T-helper 2 cell treated with Interferon-gamma antibody and Interleukin-4, amounts not matched to agents 5 μg/mL and 100 μg/mL, for 36 hours (primary cell): ENCODE measurements at regions not wholly inside any gene's neighbourhood (a gene's known extent, or its start where the extent isn't known, plus 50 kb on each side); places are given as distances from the start of the nearest gene placed in this dataset.

ENCODE experiments used
- DNase-seq: peaks from one replicate; pipeline ENCODE4 v3.0.0; 2021; ENCODE audit warnings: low spot score
- H3K27ac Mint-ChIP-seq: one replicate; pipeline ENCODE4 v1.8.0; 2021; ENCODE audit warnings: mild to moderate bottlenecking, mixed read lengths
- H3K27me3 Mint-ChIP-seq: one replicate; pipeline ENCODE4 v1.8.0; 2021; ENCODE audit warnings: low read depth, mixed read lengths
- H3K36me3 Mint-ChIP-seq: one replicate; pipeline ENCODE4 v1.8.0; 2021; ENCODE audit warnings: low read depth, mixed read lengths
- H3K4me1 Mint-ChIP-seq: one replicate; pipeline ENCODE4 v1.8.0; 2021; ENCODE audit warnings: low read depth, mixed read lengths
- H3K4me3 Mint-ChIP-seq: one replicate; pipeline ENCODE4 v1.8.0; 2022; ENCODE audit warnings: mild to moderate bottlenecking, moderate library complexity, mixed read lengths
- H3K9me3 Mint-ChIP-seq: one replicate; pipeline ENCODE4 v1.8.0; 2021; ENCODE audit warnings: mixed read lengths

DNA sequence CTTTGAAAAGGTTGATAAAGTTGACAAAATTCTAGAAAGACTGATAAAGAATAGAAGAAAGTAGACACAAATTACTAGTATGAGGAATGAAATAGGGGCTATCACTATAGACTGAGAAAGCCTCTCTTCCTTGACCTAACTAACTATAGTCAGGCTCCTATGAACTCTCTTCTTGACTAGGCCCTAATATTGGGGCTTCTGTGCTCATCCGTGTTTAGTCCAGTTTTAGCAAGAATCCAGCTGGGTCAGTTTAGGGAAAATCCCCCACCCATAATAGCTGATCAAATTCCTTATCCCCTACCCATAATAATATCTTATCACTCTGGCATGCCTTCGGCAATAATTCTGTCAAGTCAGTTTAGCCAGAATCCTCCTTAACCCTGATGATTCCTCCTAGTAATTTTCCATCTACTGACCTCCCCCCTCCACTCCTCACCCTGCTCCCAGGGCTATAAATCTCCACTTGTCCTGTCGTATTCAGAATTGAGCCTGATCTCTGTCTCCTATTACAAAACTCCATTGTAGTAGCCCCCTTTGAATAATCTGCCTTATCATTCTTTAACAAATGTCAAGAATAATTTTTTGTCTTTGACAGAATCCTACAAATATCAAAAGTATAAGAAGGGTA is 138.1 kb downstream of the TFAP2A start:
- Mint-ChIP-seq H3K27me3 (no peaks in the 10 kb centered on the region), H3K36me3 (no peaks in the 10 kb centered on the region), H3K4me3 (no peak overlapping the region), H3K9me3 (no peaks in the 10 kb centered on the region), H3K4me1 (no peaks in the 10 kb centered on the region), H3K27ac (no peak overlapping the region)
- no peak for DNase-seq

GRCh38 chr6:10276106-10276505 is 138.8 kb downstream of the TFAP2A start:
- H3K27me3 Mint-ChIP-seq, result no peaks in the 10 kb centered on the region
- no peak for DNase-seq
- H3K4me1 Mint-ChIP-seq, result no peaks in the 10 kb centered on the region
- H3K36me3 Mint-ChIP-seq, result no peaks in the 10 kb centered on the region
- H3K4me3 Mint-ChIP-seq, result no peak overlapping the region
- no peak overlapping the region for H3K27ac Mint-ChIP-seq
- H3K9me3 Mint-ChIP-seq, result no peaks in the 10 kb centered on the region

DNA sequence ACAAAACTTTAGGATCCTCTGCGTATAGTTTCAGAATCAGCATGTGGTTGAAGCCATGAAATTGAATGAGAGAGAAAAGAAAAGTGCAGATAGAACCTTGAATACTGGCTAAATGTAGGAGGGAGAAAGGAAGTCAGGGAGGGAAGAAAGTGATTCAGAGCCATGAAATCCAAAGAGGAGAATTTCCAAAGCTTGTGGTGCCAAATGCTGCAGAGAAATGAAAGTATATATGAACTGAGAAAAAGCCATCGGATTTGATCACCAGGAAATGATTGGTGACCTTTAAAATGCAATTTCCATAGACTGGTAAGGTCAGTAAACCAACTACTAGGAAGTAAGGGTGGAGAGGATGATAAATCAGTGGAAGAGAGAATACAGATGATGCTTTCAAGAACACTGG is 142.3 kb downstream of the TFAP2A start:
- H3K27me3 Mint-ChIP-seq, result no peaks in the 10 kb centered on the region
- no peaks in the 10 kb centered on the region for H3K36me3 Mint-ChIP-seq
- H3K4me3 Mint-ChIP-seq, result no peak overlapping the region
- H3K9me3 Mint-ChIP-seq, result no peaks in the 10 kb centered on the region
- H3K27ac Mint-ChIP-seq, result no peak overlapping the region
- no peak for DNase-seq
- no peaks in the 10 kb centered on the region for H3K4me1 Mint-ChIP-seq

DNA sequence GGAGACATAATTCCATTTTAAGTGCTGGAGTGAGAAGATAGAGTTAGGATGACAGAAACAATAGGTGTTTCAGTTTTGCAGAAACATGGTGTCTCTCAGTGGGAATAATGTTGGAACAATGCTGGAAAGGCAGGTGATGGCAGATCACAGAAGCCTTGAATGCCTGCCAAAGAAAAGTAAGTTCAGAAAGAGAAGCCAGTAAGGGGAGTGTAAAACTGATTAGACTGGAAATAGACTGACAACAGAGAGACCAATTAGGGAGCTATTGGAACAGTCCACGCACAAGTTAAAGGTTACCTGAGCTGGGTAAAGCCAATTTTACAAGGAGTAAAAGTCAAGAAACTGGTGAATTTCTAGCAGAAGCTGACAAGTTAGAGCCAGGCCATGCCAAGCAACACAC is 142.9 kb downstream of the TFAP2A start:
- Mint-ChIP-seq H3K27me3 (no peaks in the 10 kb centered on the region), H3K4me3 (no peak overlapping the region), H3K4me1 (no peaks in the 10 kb centered on the region), H3K36me3 (no peaks in the 10 kb centered on the region), H3K9me3 (no peaks in the 10 kb centered on the region), H3K27ac (no peak overlapping the region)
- DNase-seq, result no peak

DNA sequence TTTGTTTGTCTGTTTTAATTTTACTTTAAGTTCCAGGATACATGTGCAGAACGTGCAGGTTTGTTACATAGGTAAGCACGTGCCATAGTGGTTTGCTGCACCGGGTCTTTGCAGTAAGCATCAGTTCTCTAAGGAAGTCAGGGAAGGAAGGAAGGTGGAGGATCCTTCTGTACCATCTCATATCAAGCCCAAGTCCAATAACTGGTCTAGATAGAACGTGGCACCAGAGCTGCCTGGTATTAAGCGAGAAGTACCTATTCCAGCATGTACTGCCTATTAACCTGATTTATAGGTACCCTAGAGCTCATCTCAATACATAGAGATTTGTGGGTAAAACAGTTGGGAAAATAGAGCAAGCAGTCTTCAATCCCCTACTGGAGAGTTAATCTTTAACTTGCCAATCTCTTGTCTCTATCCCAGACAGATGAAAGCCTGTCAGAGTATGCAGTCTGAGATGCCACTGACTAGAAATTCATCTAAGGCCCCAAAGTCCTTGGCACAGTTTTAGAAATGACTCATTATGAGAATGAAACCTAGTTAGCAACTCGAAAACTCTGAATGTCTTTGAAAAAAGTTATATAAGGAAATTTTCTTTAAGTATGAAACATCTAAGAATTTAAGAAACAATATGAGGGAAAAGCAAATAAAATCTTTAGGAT is 144.9 kb downstream of the TFAP2A start:
- no peaks in the 10 kb centered on the region for H3K27me3 Mint-ChIP-seq
- no peak overlapping the region for H3K4me3 Mint-ChIP-seq
- no peaks in the 10 kb centered on the region for H3K9me3 Mint-ChIP-seq
- DNase-seq, result no peak
- no peaks in the 10 kb centered on the region for H3K36me3 Mint-ChIP-seq
- no peak overlapping the region for H3K27ac Mint-ChIP-seq
- no peaks in the 10 kb centered on the region for H3K4me1 Mint-ChIP-seq

- no peaks in the 10 kb centered on the region for H3K9me3 Mint-ChIP-seq
- no peak overlapping the region for H3K27ac Mint-ChIP-seq
- H3K36me3 Mint-ChIP-seq, result no peaks in the 10 kb centered on the region
- DNase-seq, result no peak
- H3K4me1 Mint-ChIP-seq, result no peaks in the 10 kb centered on the region
- no peaks in the 10 kb centered on the region for H3K27me3 Mint-ChIP-seq
- no peak overlapping the region for H3K4me3 Mint-ChIP-seq
Observed at GRCh38 chr6:10268611-10269310, 146.1 kb downstream of the TFAP2A start.

DNA sequence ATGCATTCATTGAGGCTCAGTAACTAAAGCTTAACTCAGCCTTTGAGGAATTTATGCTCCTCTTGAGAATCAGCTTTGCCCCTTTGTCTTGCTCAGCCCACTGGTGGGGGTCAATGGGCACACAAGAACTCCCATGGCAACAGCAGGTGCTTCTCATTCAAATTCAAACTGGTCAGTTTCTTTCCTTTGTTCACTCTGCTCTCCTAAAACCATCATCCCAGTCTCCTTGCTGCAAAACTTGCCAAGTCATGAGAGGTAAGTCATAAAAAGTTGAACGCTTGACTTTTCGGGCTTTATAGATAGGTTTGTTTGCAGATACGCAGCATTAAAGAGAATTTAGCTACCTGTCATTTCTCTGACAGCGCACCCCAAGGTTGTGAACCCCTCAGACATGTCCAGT is 146.8 kb downstream of the TFAP2A start:
- no peaks in the 10 kb centered on the region for H3K4me1 Mint-ChIP-seq
- no peaks in the 10 kb centered on the region for H3K27me3 Mint-ChIP-seq
- no peak overlapping the region for H3K27ac Mint-ChIP-seq
- H3K36me3 Mint-ChIP-seq, result no peaks in the 10 kb centered on the region
- no peak for DNase-seq
- no peaks in the 10 kb centered on the region for H3K9me3 Mint-ChIP-seq
- no peak overlapping the region for H3K4me3 Mint-ChIP-seq

GRCh38 chr6:10266462-10266861 is 148.4 kb downstream of the TFAP2A start:
- H3K9me3 Mint-ChIP-seq, result no peaks in the 10 kb centered on the region
- H3K27ac Mint-ChIP-seq, result no peak overlapping the region
- DNase-seq, result no peak
- H3K4me3 Mint-ChIP-seq, result no peak overlapping the region
- no peaks in the 10 kb centered on the region for H3K36me3 Mint-ChIP-seq
- no peaks in the 10 kb centered on the region for H3K4me1 Mint-ChIP-seq
- H3K27me3 Mint-ChIP-seq, result no peaks in the 10 kb centered on the region

GRCh38 chr6:10266061-10266460 is 148.8 kb downstream of the TFAP2A start:
- H3K27ac Mint-ChIP-seq, result no peak overlapping the region
- no peaks in the 10 kb centered on the region for H3K9me3 Mint-ChIP-seq
- H3K27me3 Mint-ChIP-seq, result no peaks in the 10 kb centered on the region
- H3K4me1 Mint-ChIP-seq, result no peaks in the 10 kb centered on the region
- no peak overlapping the region for H3K4me3 Mint-ChIP-seq
- no peak for DNase-seq
- H3K36me3 Mint-ChIP-seq, result no peaks in the 10 kb centered on the region

DNA sequence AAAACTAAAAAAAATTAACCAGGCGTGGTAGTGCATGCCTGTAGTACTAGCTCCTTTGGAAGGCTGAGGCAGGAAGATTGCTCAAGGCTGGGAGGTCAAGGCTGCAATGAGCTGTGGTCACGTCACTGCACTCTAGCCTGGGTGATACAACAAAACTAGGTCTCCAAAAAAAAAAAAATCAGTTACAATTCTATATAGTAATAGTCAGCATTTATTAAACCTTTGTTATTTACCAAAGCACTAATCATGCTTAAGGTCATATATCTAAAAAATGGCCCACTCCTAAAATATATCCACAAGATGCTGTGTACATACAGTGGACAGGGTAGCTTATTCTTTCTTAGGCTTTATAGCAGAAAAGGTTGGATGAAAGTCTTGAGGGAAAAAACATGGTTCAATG is 152.4 kb downstream of the TFAP2A start:
- DNase-seq, result no peak
- no peaks in the 10 kb centered on the region for H3K36me3 Mint-ChIP-seq
- no peak overlapping the region for H3K4me3 Mint-ChIP-seq
- no peaks in the 10 kb centered on the region for H3K27me3 Mint-ChIP-seq
- no peaks in the 10 kb centered on the region for H3K4me1 Mint-ChIP-seq
- no peaks in the 10 kb centered on the region for H3K9me3 Mint-ChIP-seq
- H3K27ac Mint-ChIP-seq, result no peak overlapping the region

GRCh38 chr6:10259671-10260070 is 155.2 kb downstream of the TFAP2A start:
- no peaks in the 10 kb centered on the region for H3K4me1 Mint-ChIP-seq
- H3K9me3 Mint-ChIP-seq, result no peaks in the 10 kb centered on the region
- DNase-seq, result no peak
- H3K27me3 Mint-ChIP-seq, result no peaks in the 10 kb centered on the region
- H3K36me3 Mint-ChIP-seq, result no peaks in the 10 kb centered on the region
- no peak overlapping the region for H3K4me3 Mint-ChIP-seq
- H3K27ac Mint-ChIP-seq, result no peak overlapping the region

- DNase-seq, result no peak
- H3K27me3 Mint-ChIP-seq, result no peaks in the 10 kb centered on the region
- no peaks in the 10 kb centered on the region for H3K4me1 Mint-ChIP-seq
- H3K4me3 Mint-ChIP-seq, result no peak overlapping the region
- H3K27ac Mint-ChIP-seq, result no peak overlapping the region
- H3K9me3 Mint-ChIP-seq, result no peaks in the 10 kb centered on the region
- no peaks in the 10 kb centered on the region for H3K36me3 Mint-ChIP-seq
Observed at GRCh38 chr6:10258341-10258740, 156.5 kb downstream of the TFAP2A start.

- Mint-ChIP-seq H3K9me3 (no peaks in the 10 kb centered on the region), H3K4me1 (no peaks in the 10 kb centered on the region), H3K4me3 (no peak overlapping the region), H3K27me3 (no peaks in the 10 kb centered on the region), H3K27ac (no peak overlapping the region), H3K36me3 (no peaks in the 10 kb centered on the region)
- DNase-seq, result no peak
Observed at GRCh38 chr6:10256113-10256690, 158.7 kb downstream of the TFAP2A start.

GRCh38 chr6:10250655-10251220 is 164.1 kb downstream of the TFAP2A start:
- no peaks in the 10 kb centered on the region for H3K4me1 Mint-ChIP-seq
- no peak for DNase-seq
- no peaks in the 10 kb centered on the region for H3K9me3 Mint-ChIP-seq
- H3K27me3 Mint-ChIP-seq, result no peaks in the 10 kb centered on the region
- no peak overlapping the region for H3K4me3 Mint-ChIP-seq
- H3K27ac Mint-ChIP-seq, result no peak overlapping the region
- no peaks in the 10 kb centered on the region for H3K36me3 Mint-ChIP-seq
